ENCODE measurements at regions not wholly inside any gene's neighbourhood (a gene's known extent, or its start where the extent isn't known, plus 50 kb on each side); places are given as distances from the start of the nearest gene placed in this dataset.

GRCh38 chr15:63440265-63440648 is 58.6 kb upstream of the CA12 start:
- no peak overlapping the region for H3K4me3 ChIP-seq (ENCODE audit: low read depth, low read length)
- H3K4me1 ChIP-seq: peaks cover 21% of the 10 kb centered on the region
- no peaks in the 10 kb centered on the region for H3K9me3 ChIP-seq
- TF ChIP-seq, protein P1, sequence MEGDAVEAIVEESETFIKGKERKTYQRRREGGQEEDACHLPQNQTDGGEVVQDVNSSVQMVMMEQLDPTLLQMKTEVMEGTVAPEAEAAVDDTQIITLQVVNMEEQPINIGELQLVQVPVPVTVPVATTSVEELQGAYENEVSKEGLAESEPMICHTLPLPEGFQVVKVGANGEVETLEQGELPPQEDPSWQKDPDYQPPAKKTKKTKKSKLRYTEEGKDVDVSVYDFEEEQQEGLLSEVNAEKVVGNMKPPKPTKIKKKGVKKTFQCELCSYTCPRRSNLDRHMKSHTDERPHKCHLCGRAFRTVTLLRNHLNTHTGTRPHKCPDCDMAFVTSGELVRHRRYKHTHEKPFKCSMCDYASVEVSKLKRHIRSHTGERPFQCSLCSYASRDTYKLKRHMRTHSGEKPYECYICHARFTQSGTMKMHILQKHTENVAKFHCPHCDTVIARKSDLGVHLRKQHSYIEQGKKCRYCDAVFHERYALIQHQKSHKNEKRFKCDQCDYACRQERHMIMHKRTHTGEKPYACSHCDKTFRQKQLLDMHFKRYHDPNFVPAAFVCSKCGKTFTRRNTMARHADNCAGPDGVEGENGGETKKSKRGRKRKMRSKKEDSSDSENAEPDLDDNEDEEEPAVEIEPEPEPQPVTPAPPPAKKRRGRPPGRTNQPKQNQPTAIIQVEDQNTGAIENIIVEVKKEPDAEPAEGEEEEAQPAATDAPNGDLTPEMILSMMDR (IDR thresholded peaks at IDR 0.05; ENCODE audit: low read depth, low read length): no peak
- H3K27me3 ChIP-seq: no peaks in the 10 kb centered on the region
- DNase-seq: no peak
- H3K36me3 ChIP-seq: no peaks in the 10 kb centered on the region

GRCh38 chr15:63440756-63441155 is 59.1 kb upstream of the CA12 start:
- DNase-seq: no peak

GRCh38 chr15:63441266-63441665 is 59.6 kb upstream of the CA12 start:
- Histone ChIP-seq H3K4me3 (ENCODE audit: low read depth, low read length) (no peak overlapping the region), H3K27me3 (no peaks in the 10 kb centered on the region), H3K9me3 (no peaks in the 10 kb centered on the region), H3K36me3 (no peaks in the 10 kb centered on the region), H3K4me1 (peaks cover 18% of the 10 kb centered on the region)
- TF ChIP-seq, protein P1 (IDR thresholded peaks at IDR 0.05; ENCODE audit: low read depth, low read length): no peak
- DNase-seq: no peak

More at GRCh38 chr15:63440756-63441155, 59.1 kb upstream of the CA12 start:
- no peaks in the 10 kb centered on the region for H3K36me3 ChIP-seq
- TF ChIP-seq, protein P1 (IDR thresholded peaks at IDR 0.05; ENCODE audit: low read depth, low read length): no peak
- no peaks in the 10 kb centered on the region for H3K9me3 ChIP-seq
- H3K4me1 ChIP-seq: peaks cover 21% of the 10 kb centered on the region
- no peak overlapping the region for H3K4me3 ChIP-seq (ENCODE audit: low read depth, low read length)
- no peaks in the 10 kb centered on the region for H3K27me3 ChIP-seq

DNA sequence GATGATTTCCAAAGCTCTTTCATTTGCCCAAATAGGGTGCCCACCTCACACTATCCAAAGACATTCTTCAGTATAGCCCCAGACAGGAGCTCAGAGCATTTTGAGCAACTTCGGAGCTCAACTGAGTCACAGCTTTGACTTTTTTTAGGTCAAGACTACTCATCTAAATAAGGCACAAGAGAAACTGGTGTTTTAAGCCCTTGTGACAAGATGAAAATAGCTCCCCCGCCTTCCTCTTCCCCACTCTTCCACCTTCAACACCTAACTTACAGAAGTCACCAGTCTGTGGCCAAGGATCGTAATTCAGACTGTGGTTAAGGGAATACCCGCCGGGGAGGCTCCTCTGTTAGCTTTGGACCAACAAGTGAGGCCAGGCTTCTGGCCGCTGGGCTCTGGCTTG is 60.4 kb upstream of the CA12 start:
- Histone ChIP-seq H3K4me3 (ENCODE audit: low read depth, low read length) (no peak overlapping the region), H3K27me3 (no peaks in the 10 kb centered on the region), H3K36me3 (no peaks in the 10 kb centered on the region), H3K4me1 (peaks cover 10% of the 10 kb centered on the region), H3K9me3 (no peaks in the 10 kb centered on the region)
- TF ChIP-seq, protein P1 (IDR thresholded peaks at IDR 0.05; ENCODE audit: low read depth, low read length): no peak
- DNase-seq: no peak

DNA sequence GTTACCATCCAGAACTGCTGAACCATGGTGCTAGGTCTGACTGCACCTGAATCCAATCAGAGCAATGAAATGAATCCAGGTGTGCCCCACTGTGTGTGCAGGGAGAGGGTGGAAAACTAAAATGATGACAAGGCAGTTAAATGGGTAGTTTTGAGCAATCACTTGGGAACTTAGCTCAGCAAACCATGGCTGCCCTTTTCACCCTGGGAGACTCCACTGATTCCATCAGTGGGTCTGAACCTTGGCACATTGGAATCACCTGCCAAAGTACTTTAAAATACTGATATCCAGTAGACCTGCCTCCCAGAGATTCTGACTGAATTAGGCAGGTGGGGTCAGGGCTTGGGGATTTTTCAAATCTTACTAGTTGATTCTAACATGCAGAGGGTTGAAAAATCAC is 59.8 kb upstream of the USP3 start:
- Histone ChIP-seq H3K36me3 (no peaks in the 10 kb centered on the region), H3K27me3 (no peaks in the 10 kb centered on the region), H3K9me3 (no peaks in the 10 kb centered on the region), H3K4me1 (peaks cover 11% of the 10 kb centered on the region), H3K4me3 (ENCODE audit: low read depth, low read length) (no peak overlapping the region)
- TF ChIP-seq, protein P1 (IDR thresholded peaks at IDR 0.05; ENCODE audit: low read depth, low read length): no peak
- no peak for DNase-seq

DNA sequence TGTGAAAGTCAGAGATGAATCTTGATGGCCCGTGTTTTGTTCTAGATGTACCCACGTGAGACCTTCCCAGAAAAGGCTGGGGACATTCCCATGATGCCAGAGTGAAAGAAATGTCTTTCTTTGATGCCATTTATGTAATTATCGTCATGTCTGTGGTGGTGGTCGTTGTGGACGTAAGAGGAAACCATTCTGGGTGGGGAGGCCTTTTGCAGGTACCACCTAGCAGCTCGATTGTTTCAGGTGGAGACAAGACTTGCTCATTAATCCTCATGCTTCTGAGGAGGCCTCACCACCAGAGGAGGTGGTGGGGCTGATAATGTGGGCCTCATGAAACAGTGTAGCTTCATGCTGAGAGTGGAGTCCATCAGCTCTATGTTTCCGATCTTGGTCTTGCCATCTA is 58.1 kb upstream of the USP3 start:
- DNase-seq: no peak
- Histone ChIP-seq H3K9me3 (no peaks in the 10 kb centered on the region), H3K36me3 (no peaks in the 10 kb centered on the region), H3K4me3 (ENCODE audit: low read depth, low read length) (no peak overlapping the region), H3K4me1 (peaks cover 12% of the 10 kb centered on the region), H3K27me3 (no peaks in the 10 kb centered on the region)
- TF ChIP-seq, protein P1 (IDR thresholded peaks at IDR 0.05; ENCODE audit: low read depth, low read length): no peak

Measured in BE2C (cell line).